SU-DHL-6 (cell line): ENCODE measurements at regions not wholly inside any gene's neighbourhood (a gene's known extent, or its start where the extent isn't known, plus 50 kb on each side); places are given as distances from the start of the nearest gene placed in this dataset.

ENCODE experiments used
- H2AFZ ChIP-seq: fragments of 200-600 bp; sonication (generic); 2 replicates; pipeline ENCODE4 v1.6.1; 2014; ENCODE audit warnings: low read depth, mild to moderate bottlenecking, moderate library complexity, mixed read lengths, antibody characterized with exemption, low read length; ENCODE audit not compliant: severe bottlenecking
- H3F3A ChIP-seq: fragments of 200-600 bp; shearing (Covaris generic); 2 replicates; pipeline ENCODE4 v1.6.0; 2016; ENCODE audit warnings: antibody characterized with exemption, mild to moderate bottlenecking; ENCODE audit not compliant: insufficient read depth
- H3K27ac ChIP-seq: fragments of 200-600 bp; sonication (generic); 2 replicates; pipeline ENCODE4 v1.5.1; 2016; ENCODE audit warnings: low read depth, mild to moderate bottlenecking, low read length, moderate library complexity, mixed read lengths
- H3K27me3 ChIP-seq: fragments of 200-600 bp; sonication (generic), shearing (Covaris generic); 2 replicates; pipeline ENCODE4 v1.6.0; 2014; ENCODE audit warnings: mild to moderate bottlenecking, low read length
- H3K36me3 ChIP-seq: fragments of 200-600 bp; sonication (generic); 2 replicates; pipeline ENCODE4 v1.6.1; 2014; ENCODE audit warnings: mild to moderate bottlenecking, low read length, mixed read lengths
- H3K4me2 ChIP-seq: fragments of 300-600, 200-600 bp; shearing (Covaris generic), sonication (generic); 2 replicates; pipeline ENCODE4 v1.6.0; 2014; ENCODE audit warnings: low read length, low read depth, mild to moderate bottlenecking; ENCODE audit not compliant: poor library complexity, severe bottlenecking
- H3K4me3 ChIP-seq: fragments of 200-600 bp; sonication (generic); 2 replicates; pipeline ENCODE4 v1.5.1; 2014; ENCODE audit warnings: antibody characterized with exemption, low read length, mild to moderate bottlenecking, mixed read lengths; ENCODE audit not compliant: insufficient read depth, poor library complexity, severe bottlenecking
- H3K79me2 ChIP-seq: fragments of 200-600 bp; sonication (generic); 2 replicates; pipeline ENCODE4 v1.6.1; 2014; ENCODE audit warnings: mild to moderate bottlenecking, low read length, moderate library complexity; ENCODE audit not compliant: insufficient read depth
- H3K9ac ChIP-seq: fragments of 200-600 bp; sonication (generic); 2 replicates; pipeline ENCODE4 v1.7.0; 2014; ENCODE audit warnings: mild to moderate bottlenecking, low read length
- H3K9me2 ChIP-seq: fragments of 200-600 bp; sonication (generic); replicated peaks from 2 replicates; pipeline ENCODE4 v1.6.1; 2014; ENCODE audit warnings: low read length; ENCODE audit not compliant: insufficient read depth
- H3K9me3 ChIP-seq: fragments of 200-600 bp; sonication (generic); 2 replicates; pipeline ENCODE4 v1.6.1; 2014; ENCODE audit warnings: low read length, mixed read lengths; ENCODE audit not compliant: insufficient read depth
- H4K20me1 ChIP-seq: fragments of 200-600 bp; sonication (generic); 2 replicates; pipeline ENCODE4 v1.6.1; 2014; ENCODE audit warnings: low read depth, mild to moderate bottlenecking, antibody characterized with exemption, low read length, moderate library complexity, mixed read lengths
- CTCF ChIP-seq: fragments of 200-600 bp; sonication (generic); IDR thresholded peaks from one replicate; pipeline ENCODE4 v1.5.1; 2017; ENCODE audit warnings: antibody characterized with exemption, mild to moderate bottlenecking, low read length, moderate library complexity; ENCODE audit not compliant: insufficient read depth, poor library complexity, severe bottlenecking
- EZH2phosphoT487 ChIP-seq: fragments of 200-600 bp; sonication (generic), shearing (Covaris generic); conservative IDR thresholded peaks from 2 replicates; pipeline ENCODE4 v1.6.1; 2018; ENCODE audit warnings: mild to moderate bottlenecking, antibody characterized with exemption, low read length, moderate library complexity, mixed read lengths

GRCh38 chr4:175436196-175436595 lies 375.9 kb downstream of the GPM6A start:
- TF ChIP-seq EZH2phosphoT487 = no peak
- TF ChIP-seq CTCF = no peak
- H2AFZ ChIP-seq = no peak overlapping the region
- H3K4me2 ChIP-seq = no peak overlapping the region
- no peaks in the 10 kb centered on the region for H3K27me3 ChIP-seq
- no peaks in the 10 kb centered on the region for H3K36me3 ChIP-seq
- H3K9me3 ChIP-seq = no peaks in the 10 kb centered on the region
- H3K4me3 ChIP-seq = no peak overlapping the region
- H3K27ac ChIP-seq = no peak overlapping the region
- H3F3A ChIP-seq = no peaks in the 10 kb centered on the region
- no peaks in the 10 kb centered on the region for H3K79me2 ChIP-seq
- no peaks in the 10 kb centered on the region for H4K20me1 ChIP-seq
- no peak overlapping the region for H3K9ac ChIP-seq
- no peaks in the 10 kb centered on the region for H3K9me2 ChIP-seq

- no peak overlapping the region for H3K27ac ChIP-seq
- no peaks in the 10 kb centered on the region for H3K9me3 ChIP-seq
- H3F3A ChIP-seq = no peaks in the 10 kb centered on the region
- H3K9ac ChIP-seq = no peak overlapping the region
- H4K20me1 ChIP-seq = no peaks in the 10 kb centered on the region
- no peak overlapping the region for H2AFZ ChIP-seq
- TF ChIP-seq CTCF (no peak), EZH2phosphoT487 (no peak)
- H3K27me3 ChIP-seq = no peaks in the 10 kb centered on the region
- no peak overlapping the region for H3K4me3 ChIP-seq
- H3K79me2 ChIP-seq = no peaks in the 10 kb centered on the region
- no peaks in the 10 kb centered on the region for H3K9me2 ChIP-seq
- H3K4me2 ChIP-seq = no peak overlapping the region
- no peaks in the 10 kb centered on the region for H3K36me3 ChIP-seq
Observed at GRCh38 chr4:175440786-175441185, 371.3 kb downstream of the GPM6A start.

GRCh38 chr4:175441256-175441655 lies 370.8 kb downstream of the GPM6A start:
- no peaks in the 10 kb centered on the region for H3K9me3 ChIP-seq
- H4K20me1 ChIP-seq = no peaks in the 10 kb centered on the region
- TF ChIP-seq EZH2phosphoT487 (no peak), CTCF (no peak)
- no peaks in the 10 kb centered on the region for H3K9me2 ChIP-seq
- H3K9ac ChIP-seq = no peak overlapping the region
- no peak overlapping the region for H3K4me3 ChIP-seq
- H3K79me2 ChIP-seq = no peaks in the 10 kb centered on the region
- H2AFZ ChIP-seq = no peak overlapping the region
- no peak overlapping the region for H3K27ac ChIP-seq
- no peaks in the 10 kb centered on the region for H3K36me3 ChIP-seq
- H3K4me2 ChIP-seq = no peak overlapping the region
- no peaks in the 10 kb centered on the region for H3F3A ChIP-seq
- H3K27me3 ChIP-seq = no peaks in the 10 kb centered on the region
